ENCODE measurements at regions not wholly inside any gene's neighbourhood (a gene's known extent, or its start where the extent isn't known, plus 50 kb on each side); places are given as distances from the start of the nearest gene placed in this dataset.
A peak's percentile ranks its signal among the peaks of the same experiment; 100 is the strongest.

- DNase-seq, result no peak
Observed at GRCh38 chr10:3415878-3416605, 243.5 kb upstream of the PITRM1 start.

DNA sequence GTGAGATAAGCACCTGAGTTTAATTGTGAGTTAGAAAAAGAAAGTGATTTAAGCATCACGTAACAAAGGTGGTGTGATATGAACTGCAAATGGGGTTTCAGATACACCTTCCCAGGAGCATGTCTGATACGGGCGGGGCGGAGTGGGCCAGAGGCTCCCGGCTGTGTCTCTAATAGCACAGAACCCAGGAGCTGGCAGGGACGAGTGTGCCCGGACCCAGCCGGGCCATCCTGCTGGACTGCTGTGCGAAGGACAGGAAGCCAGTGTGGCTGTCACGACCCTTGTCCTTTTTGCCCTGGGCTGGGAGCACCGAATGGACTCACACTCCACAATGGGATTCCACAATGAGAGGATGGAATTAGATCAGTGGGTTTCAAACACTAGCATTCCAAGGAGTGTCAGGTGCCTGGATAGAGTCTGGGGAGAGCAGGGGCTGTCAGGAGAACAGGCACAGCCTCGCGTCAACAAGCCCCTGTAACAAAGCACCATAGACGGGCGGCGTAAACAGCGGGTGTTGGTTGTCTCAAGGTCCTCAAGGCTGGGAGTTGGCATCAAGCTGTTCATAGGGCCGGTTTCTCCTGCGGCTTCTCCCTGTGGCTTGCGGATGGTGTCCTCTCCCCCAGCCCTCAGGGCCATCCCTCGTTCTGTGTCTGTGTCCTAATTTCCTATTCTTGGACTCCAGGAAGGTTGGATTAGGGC, 242.6 kb upstream of the PITRM1 start:
- DNase-seq, result no peak

DNA sequence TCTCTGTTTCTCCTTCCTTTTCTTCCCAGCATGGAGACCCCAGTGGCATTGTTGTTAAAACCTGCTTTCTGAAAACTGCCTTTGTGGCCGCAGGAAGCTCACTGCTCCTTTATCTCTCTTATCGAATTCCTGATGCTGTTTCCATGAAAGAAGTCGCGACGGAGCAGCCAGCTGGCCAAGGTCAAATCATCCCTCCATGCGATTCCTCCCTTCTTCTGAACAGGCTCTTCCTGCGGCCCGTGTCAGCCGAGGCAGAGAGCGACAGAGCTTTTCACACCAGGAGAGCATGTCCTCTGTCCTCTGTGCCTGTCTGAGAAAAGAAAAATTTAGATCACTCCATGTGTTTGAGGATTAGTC, 242.1 kb upstream of the PITRM1 start:
- DNase-seq, result no peak

DNA sequence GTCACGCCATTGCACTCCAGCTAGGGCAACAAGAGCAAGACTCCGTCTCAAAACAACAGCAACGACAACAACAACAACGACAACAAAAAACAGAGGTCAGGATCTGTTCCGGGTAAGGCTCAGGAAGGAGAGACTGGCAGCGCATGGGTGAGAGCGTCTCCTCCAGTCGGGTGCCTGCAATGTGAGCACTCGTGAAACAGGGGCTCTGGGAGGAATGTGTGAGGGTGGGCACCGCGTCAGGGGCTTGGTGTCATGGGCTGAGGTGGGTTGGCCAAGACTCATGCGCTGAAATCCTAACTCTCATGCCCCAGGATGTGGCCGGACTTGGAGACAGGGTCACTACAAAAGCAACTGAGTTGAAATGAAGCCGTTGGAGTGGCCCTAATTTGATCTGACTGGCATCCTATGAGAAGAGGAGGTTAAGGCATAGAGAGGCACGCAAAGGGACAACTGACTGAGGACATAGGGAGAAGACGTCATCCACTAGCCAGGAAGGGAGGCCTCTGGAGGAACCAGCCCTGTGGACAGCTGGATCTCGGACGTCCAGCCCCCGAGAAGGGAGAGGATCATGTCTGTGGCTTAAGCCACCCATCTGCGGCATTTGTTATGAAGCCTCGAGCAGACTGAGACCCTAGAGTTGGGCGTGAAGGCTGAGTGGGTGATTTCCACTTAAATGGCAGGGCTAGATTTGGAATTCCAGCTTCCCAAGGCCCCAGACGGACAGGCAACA, 241.5 kb upstream of the PITRM1 start:
- DNase-seq, result no peak

GRCh38 chr10:3412646-3413045, 240.1 kb upstream of the PITRM1 start:
- no peak for DNase-seq

DNA sequence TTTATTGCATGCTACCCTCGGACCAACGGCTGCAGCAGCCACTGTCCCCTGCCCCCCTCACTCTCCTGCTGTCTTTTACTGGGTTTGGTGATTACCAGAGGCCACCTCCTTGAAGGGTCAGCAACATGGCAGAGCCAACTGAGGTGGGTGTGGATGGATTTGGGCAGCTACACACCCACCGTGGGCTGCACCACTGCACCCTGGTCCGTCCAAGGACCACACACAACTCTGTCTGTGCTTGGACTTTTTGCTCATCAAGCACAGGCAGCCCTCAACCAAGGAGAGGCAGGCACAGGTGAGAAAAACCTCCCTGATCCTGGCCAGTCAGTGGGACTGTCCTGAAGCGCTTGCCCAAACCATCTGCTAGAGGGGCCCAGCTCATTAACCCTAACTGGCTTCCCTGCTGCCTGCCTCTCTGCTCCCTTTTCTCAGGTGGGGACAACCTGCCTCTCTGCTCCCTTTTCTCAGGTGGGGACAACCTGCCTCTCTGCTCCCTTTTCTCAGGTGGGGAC, 239.5 kb upstream of the PITRM1 start:
- no peak for DNase-seq

- DNase-seq, result no peak
Observed at GRCh38 chr10:3411044-3411443, 238.5 kb upstream of the PITRM1 start.

GRCh38 chr10:3409928-3410327, 237.3 kb upstream of the PITRM1 start:
- DNase-seq, result no peak

DNA sequence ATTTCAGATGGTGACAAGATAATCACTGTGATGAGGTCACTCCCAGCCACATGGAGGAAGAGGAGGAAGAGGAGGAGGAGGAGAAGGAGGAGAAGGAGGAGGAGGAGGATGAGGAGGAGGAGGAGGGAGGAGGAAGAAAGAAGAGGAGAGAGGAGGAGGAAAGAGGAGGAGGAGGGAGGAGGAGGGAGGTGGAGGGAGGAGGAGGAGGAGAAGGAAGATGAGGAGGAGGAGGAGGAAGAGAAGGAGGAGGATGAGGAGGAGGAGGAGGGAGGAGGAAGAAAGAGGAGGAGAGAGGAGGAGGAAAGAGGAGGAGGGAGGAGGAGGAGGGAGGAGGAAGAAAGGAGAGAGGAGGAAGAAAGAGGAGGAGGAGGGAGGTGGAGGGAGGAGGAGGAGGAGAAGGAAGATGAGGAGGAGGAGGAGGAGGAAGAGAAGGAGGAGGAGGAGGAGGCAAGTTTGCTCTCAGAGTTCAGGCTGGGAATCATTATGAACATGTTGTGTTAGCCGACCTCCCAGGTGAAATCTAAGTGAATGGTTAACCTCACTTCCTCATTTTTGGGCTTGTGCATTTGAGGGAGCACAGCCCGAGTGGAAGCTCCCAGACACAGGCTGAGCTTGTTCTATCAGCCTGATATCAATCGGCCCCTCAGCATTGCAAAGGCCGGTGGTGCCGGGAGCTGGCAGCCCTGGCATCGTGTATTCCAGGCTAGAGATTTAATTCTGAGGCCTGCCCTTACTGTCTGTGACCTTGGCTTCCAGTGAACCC, 236.2 kb upstream of the PITRM1 start:
- DNase-seq, result no peak

DNA sequence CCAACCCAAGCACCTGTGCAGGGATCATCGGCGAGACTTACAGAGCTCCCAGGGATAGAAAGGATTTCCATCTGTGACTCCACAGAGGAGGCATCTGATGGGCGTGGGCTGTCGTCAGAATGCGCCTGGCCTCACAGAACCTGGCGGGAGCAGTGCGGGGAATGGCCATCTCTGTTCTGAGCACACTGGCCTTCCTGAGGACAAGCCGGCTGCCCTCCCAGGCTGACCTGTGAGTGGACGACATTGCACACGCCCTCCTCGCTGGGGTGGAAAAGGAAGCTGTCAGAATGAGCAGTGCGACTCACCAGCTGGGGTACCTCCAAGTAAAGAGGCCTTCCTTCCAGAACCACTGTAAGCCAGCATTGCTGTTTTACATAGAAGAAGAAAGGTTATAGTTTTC, 234.6 kb upstream of the PITRM1 start:
- DNase-seq, result no peak

DNA sequence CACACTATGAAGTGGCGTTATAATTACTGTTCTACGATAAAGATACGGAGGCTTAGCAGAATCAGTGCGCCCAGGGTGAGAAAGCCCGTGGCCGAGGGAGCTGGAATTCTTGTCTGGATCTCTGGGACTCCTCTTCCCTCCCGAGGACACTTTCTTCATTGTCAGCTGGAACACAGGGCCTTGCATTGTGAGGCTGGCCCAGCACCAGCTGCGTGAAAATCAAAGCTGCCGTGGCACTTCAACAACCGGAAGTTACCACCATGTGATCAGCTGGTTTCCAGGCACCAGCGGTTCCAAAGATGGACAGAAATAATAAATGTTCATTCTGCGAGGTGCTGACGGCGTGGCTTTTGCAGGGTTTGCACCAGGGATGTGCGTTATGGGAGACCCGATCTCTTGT, 234.0 kb upstream of the PITRM1 start:
- peak in 34 of 51 donors; percentile 10 to 78 (median 46) for DNase-seq

DNA sequence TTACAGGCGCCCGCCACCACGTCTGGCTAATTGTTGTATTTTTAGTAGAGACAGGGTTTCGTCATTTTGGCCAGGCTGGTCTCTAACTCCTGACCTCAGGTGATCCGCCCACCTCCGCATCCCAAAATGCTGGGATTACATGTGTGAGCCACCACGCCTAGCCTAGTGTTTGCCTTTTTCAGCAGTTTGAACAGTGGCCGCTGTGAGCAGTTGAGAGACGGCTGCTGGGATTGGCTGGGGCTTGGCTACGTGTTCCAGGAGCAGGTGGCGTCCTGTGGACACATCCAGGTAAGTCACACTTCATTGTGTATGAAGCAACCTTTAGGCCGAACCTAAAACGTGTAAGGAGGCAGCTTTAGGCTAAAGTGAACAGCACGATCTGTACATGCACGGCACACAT, 231.8 kb upstream of the PITRM1 start:
- DNase-seq, result no peak

- DNase-seq, result no peak
Observed at GRCh38 chr10:3402187-3402751, 229.7 kb upstream of the PITRM1 start.

GRCh38 chr10:3401491-3401938, 228.9 kb upstream of the PITRM1 start:
- no peak for DNase-seq

GRCh38 chr10:3400348-3400747, 227.8 kb upstream of the PITRM1 start:
- DNase-seq, result no peak

DNA sequence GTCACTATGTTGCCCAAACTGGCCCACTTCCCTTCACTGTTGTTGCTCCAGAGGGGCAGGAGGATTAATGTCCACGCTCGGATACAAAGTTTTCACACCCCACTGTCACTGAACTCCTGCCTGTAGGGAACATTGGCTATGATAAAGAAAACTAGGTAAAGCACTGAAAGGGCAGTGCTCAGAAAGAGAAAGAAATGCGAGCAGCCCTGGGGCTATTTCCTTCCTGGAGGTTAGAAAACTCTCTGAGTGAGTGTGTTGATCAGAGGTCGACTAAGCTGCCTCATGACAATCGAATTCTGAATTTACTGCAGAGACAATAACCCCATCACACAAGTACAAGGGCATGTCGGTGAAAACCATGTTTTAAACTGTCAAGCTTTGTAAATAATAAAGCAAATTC, 227.2 kb upstream of the PITRM1 start:
- DNase-seq, result no peak

GRCh38 chr10:3398825-3399646, 226.5 kb upstream of the PITRM1 start:
- DNase-seq, result peak in 34 of 51 donors; percentile 9 to 82 (median 50)

DNA sequence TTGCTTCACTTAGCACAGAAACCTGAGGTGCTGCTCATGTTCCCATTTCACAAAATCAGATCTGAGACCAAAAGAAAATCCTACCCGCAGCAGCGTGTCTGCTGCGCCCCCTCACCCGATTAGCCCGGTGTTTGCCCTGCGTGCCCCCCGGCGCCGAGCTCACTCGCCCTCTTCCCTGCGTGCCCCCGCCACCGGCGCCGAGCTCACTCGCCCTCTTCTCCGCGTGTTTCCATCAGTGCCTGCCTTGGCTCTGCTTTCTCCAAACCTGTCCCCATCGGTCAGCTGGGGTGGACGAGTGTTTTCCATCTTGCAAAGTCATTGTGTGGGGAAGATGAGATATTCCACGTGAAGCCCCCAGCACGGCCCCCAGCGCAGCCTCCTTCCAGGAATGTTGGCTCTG, 225.3 kb upstream of the PITRM1 start:
- no peak for DNase-seq

DNA sequence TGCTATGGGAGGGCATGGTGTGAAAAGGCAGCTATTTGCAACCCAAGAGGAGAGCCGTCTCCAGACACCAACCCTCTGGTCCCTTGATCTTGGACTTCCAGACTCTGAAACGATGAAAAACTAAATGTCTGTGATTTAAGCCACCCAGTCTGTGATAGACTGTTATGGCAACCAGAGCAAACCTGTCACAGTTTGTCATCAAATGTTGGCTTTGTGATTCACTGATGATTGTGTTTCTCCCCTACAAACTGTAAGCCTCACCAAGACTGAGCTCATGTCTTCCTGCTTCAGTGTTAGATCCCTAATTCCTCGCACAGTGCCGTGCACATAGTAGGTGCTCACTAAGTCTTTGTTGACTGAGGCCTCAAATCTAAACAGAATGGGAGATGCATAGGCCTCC, 224.6 kb upstream of the PITRM1 start:
- DNase-seq, result no peak

DNA sequence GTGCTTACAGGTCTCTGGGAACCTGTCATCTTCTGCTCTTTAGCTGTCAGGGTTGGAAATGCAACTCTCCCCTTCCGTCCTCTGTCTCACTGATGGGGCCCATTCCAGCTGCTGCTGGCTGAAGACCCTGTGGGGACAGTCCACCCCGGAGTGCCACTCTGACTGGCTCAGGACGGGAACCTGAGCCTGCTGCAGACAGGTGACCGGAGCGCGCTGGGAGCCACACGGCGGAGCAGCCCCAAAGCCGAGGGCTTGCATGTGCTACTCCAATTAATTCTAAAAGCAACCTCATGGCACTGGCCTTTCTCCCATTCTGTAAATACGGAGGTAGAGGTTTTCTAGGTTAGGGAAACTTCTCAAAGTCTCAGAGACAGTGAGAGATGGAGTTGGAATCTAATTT, 223.5 kb upstream of the PITRM1 start:
- no peak for DNase-seq

Measured in hypothalamus (tissue), 51 donors.